ENCODE measurements at regions not wholly inside any gene's neighbourhood (a gene's known extent, or its start where the extent isn't known, plus 50 kb on each side); places are given as distances from the start of the nearest gene placed in this dataset.

- H3K27me3 ChIP-seq (ENCODE audit: low read depth, low read length) = no peaks in the 10 kb centered on the region
- TF ChIP-seq EZH2phosphoT487 (IDR thresholded peaks at IDR 0.05; ENCODE audit: low read depth) (no peak), CTCF (IDR thresholded peaks at IDR 0.05; ENCODE audit: low read depth, low read length) (no peak)
- no peak overlapping the region for H3K4me2 ChIP-seq (ENCODE audit: low read length)
- H3K4me3 ChIP-seq (ENCODE audit: low read length) = no peak overlapping the region
- H3K79me2 ChIP-seq (ENCODE audit: low read length) = no peaks in the 10 kb centered on the region
- H3K9me3 ChIP-seq (ENCODE audit: insufficient read depth, low read length) = no peaks in the 10 kb centered on the region
- H3K4me1 ChIP-seq (ENCODE audit: low read length) = no peaks in the 10 kb centered on the region
- no peak overlapping the region for H2AFZ ChIP-seq (ENCODE audit: low read depth, low read length)
- no peaks in the 10 kb centered on the region for H3K36me3 ChIP-seq (replicated peaks; ENCODE audit: low read depth, low read length)
- no peak overlapping the region for H3K9ac ChIP-seq (ENCODE audit: low read length)
- H4K20me1 ChIP-seq (ENCODE audit: insufficient read depth, low read length) = no peaks in the 10 kb centered on the region
- H3K27ac ChIP-seq (ENCODE audit: low read length) = no peak overlapping the region
Observed at GRCh38 chrX:57741107-57741506, 61.0 kb upstream of the NLRP2B start.

GRCh38 chrX:57737881-57738280, 57.8 kb upstream of the NLRP2B start:
- TF ChIP-seq EZH2phosphoT487 (IDR thresholded peaks at IDR 0.05; ENCODE audit: low read depth) = no peak
- no peak for TF ChIP-seq CTCF (IDR thresholded peaks at IDR 0.05; ENCODE audit: low read depth, low read length)
- Histone ChIP-seq H2AFZ (ENCODE audit: low read depth, low read length) (no peak overlapping the region), H3K36me3 (replicated peaks; ENCODE audit: low read depth, low read length) (no peaks in the 10 kb centered on the region), H3K9me3 (ENCODE audit: insufficient read depth, low read length) (no peaks in the 10 kb centered on the region), H4K20me1 (ENCODE audit: insufficient read depth, low read length) (no peaks in the 10 kb centered on the region), H3K9ac (ENCODE audit: low read length) (no peak overlapping the region), H3K79me2 (ENCODE audit: low read length) (no peaks in the 10 kb centered on the region), H3K4me1 (ENCODE audit: low read length) (no peaks in the 10 kb centered on the region), H3K27me3 (ENCODE audit: low read depth, low read length) (no peaks in the 10 kb centered on the region), H3K4me3 (ENCODE audit: low read length) (no peak overlapping the region), H3K4me2 (ENCODE audit: low read length) (no peak overlapping the region), H3K27ac (ENCODE audit: low read length) (no peak overlapping the region)

All from OCI-LY3 (cell line).